B cell (primary cell): ENCODE measurements at regions not wholly inside any gene's neighbourhood (a gene's known extent, or its start where the extent isn't known, plus 50 kb on each side); places are given as distances from the start of the nearest gene placed in this dataset.

Experiments used
- ATAC-seq: fragments of 200-7000 bp; cut with Tn5 transposase; one replicate; pipeline ENCODE4 v1.10.0; 2021; ENCODE audit warnings: low read depth, mild to moderate bottlenecking, moderate number of reproducible peaks, moderate library complexity
- CTCF ChIA-PET: fragments of 350-600 bp; sonication (Branson Sonifier 250); formaldehyde crosslinking; loops from one replicate; lab custom pipeline; 2021; ENCODE audit warnings: antibody characterized with exemption, inconsistent platforms; lab: Charles Lee
- POLR2A ChIA-PET: fragments of 350-600 bp; sonication (Branson Sonifier 250); formaldehyde crosslinking; loops from one replicate; lab custom pipeline; 2021; ENCODE audit warnings: antibody characterized with exemption; lab: Charles Lee
- DNase-seq: peaks from one replicate; pipeline ENCODE4 v3.0.0; 2013
- H2AFZ ChIP-seq: 2 replicates; pipeline ENCODE4 v1.6.1; 2012; ENCODE audit warnings: mild to moderate bottlenecking, low read depth, low read length; ENCODE audit not compliant: insufficient read depth, poor library complexity, severe bottlenecking
- H3K27ac ChIP-seq, 2 donors: 1 replicate in 1 of 2; 2 replicates in 1 of 2; pipeline ENCODE4 v1.5.1; 2012 to 2013; ENCODE audit warnings: low read length in 2 of 2, mild to moderate bottlenecking in 2 of 2, moderate library complexity in 1 of 2
- H3K27me3 ChIP-seq, 4 experiments: fragments of 200-600 bp in 1 of 4; sonication (generic) in 1 of 4; replicated peaks in 1 of 4; 1 replicate in 2 of 4; 2 replicates in 2 of 4; pipeline versions ENCODE4 v1.6.1 to v1.7.0; 2013 to 2016; ENCODE audit warnings: low read length in 3 of 4, mild to moderate bottlenecking in 2 of 4, mixed read lengths in 1 of 4, moderate library complexity in 1 of 4; ENCODE audit not compliant: insufficient read depth in 4 of 4, control insufficient read depth in 3 of 4; ENCODE audit errors: control extremely low read depth in 1 of 4
- H3K36me3 ChIP-seq, 2 experiments: replicated peaks in 1 of 2; 1 replicate in 1 of 2; 2 replicates in 1 of 2; pipeline versions ENCODE4 v1.6.1 to v1.7.1; 2013; ENCODE audit warnings: low read length in 1 of 2; ENCODE audit not compliant: insufficient read depth in 2 of 2, control insufficient read depth in 1 of 2; ENCODE audit errors: control extremely low read depth in 1 of 2, extremely low read depth in 1 of 2
- H3K4me1 ChIP-seq, 2 donors: fragments of 200-600 bp in 1 of 2; sonication (generic) in 1 of 2; 1 replicate in 1 of 2; 2 replicates in 1 of 2; pipeline versions ENCODE4 v1.5.1 to v1.6.1; 2013 to 2017; ENCODE audit warnings: low read length in 2 of 2; ENCODE audit not compliant: control insufficient read depth in 2 of 2, insufficient read depth in 2 of 2
- H3K4me2 ChIP-seq: replicated peaks from 2 replicates; pipeline ENCODE3; 2012; ENCODE audit warnings: mild to moderate bottlenecking, low read depth, low read length; ENCODE audit not compliant: poor library complexity, severe bottlenecking
- H3K4me3 ChIP-seq, 5 experiments: fragments of 200-600 bp in 1 of 5; sonication (generic) in 1 of 5; 1 replicate in 3 of 5; 2 replicates in 2 of 5; pipeline versions ENCODE4 v1.5.1 to v1.7.0; 2011 to 2016; ENCODE audit warnings: low read length in 4 of 5, mild to moderate bottlenecking in 4 of 5, low read depth in 2 of 5, control low read depth in 1 of 5, moderate library complexity in 1 of 5; ENCODE audit not compliant: insufficient read depth in 1 of 5; ENCODE audit errors: control extremely low read depth in 1 of 5, extremely low read depth in 1 of 5
- H3K79me2 ChIP-seq: fragments of 200-600 bp; sonication (generic); one replicate; pipeline ENCODE4 v1.6.0; 2016; ENCODE audit warnings: low read length; ENCODE audit not compliant: control insufficient read depth, insufficient read depth
- H3K9ac ChIP-seq: fragments of 200-600 bp; sonication (generic); 2 replicates; pipeline ENCODE4 v1.6.1; 2017; ENCODE audit warnings: mild to moderate bottlenecking, low read length, moderate library complexity
- H3K9me3 ChIP-seq, 3 donors: one replicate each; pipeline versions ENCODE4 v1.6.1 to v1.7.1; 2013; ENCODE audit warnings: low read length in 2 of 3; ENCODE audit not compliant: control insufficient read depth in 2 of 3, insufficient read depth in 1 of 3; ENCODE audit errors: control extremely low read depth in 1 of 3
- H4K20me1 ChIP-seq: 2 replicates; pipeline ENCODE4 v1.6.0; 2012; ENCODE audit warnings: mild to moderate bottlenecking, low read length; ENCODE audit not compliant: insufficient read depth, control insufficient read depth, poor library complexity, severe bottlenecking
- H3K27ac Mint-ChIP-seq: one replicate; pipeline ENCODE4 v1.8.0; 2021; ENCODE audit warnings: mixed read lengths
- H3K27me3 Mint-ChIP-seq: one replicate; pipeline ENCODE4 v1.8.0; 2021; ENCODE audit warnings: mixed read lengths
- H3K4me1 Mint-ChIP-seq: one replicate; pipeline ENCODE4 v1.8.0; 2021; ENCODE audit warnings: mixed read lengths
- H3K4me3 Mint-ChIP-seq: one replicate; pipeline ENCODE4 v1.8.0; 2021; ENCODE audit warnings: mixed read lengths
- H3K9me3 Mint-ChIP-seq: one replicate; pipeline ENCODE4 v1.8.0; 2022; ENCODE audit warnings: mixed read lengths; ENCODE audit not compliant: insufficient read depth
- CTCF ChIP-seq: fragments of 200-600 bp; IDR thresholded peaks from one replicate; pipeline ENCODE4 v1.8.0; 2022; ENCODE audit warnings: antibody characterized with exemption, mild to moderate bottlenecking
- EZH2 ChIP-seq: IDR thresholded peaks from 2 replicates; pipeline ENCODE4 v1.6.1; 2012; ENCODE audit warnings: borderline replicate concordance, low read depth, mild to moderate bottlenecking, moderate library complexity, low read length; ENCODE audit not compliant: insufficient read depth, poor library complexity, severe bottlenecking
- WGBS: methylation state at CpG from one replicate; pipeline ENCODE4 v1.1.5; 2013; ENCODE audit warnings: missing lambda C conversion rate; ENCODE audit not compliant: insufficient coverage; 5-methylcytosine and 5-hydroxymethylcytosine counted together
- intact Hi-C: fragments of 100-400 bp; cut with micrococcal nuclease; formaldehyde crosslinking; loops from one replicate; pipeline ENCODE4 v1.10.0; 2022

DNA sequence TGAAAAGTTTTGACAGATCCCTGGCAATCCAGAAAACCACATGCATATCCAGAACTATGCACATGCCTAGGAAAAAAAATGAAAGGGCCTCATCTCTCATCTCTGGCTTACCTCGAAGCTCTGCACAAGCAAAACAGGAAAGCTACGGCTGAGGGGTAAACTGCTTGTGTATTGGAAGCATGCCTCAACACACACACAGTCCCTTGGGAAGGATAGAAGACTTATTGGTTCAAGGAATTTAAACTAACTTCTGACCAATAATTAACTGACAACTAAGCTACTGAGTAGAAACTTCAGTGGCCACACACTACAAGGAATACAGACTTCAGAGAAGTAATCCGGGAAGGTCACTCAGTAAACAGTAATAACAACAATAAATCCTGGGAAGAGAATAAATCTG, 59.9 kb upstream of the POMGNT2 start:
- no peak overlapping the region for H3K27ac Mint-ChIP-seq
- ATAC-seq: no peak

DNA sequence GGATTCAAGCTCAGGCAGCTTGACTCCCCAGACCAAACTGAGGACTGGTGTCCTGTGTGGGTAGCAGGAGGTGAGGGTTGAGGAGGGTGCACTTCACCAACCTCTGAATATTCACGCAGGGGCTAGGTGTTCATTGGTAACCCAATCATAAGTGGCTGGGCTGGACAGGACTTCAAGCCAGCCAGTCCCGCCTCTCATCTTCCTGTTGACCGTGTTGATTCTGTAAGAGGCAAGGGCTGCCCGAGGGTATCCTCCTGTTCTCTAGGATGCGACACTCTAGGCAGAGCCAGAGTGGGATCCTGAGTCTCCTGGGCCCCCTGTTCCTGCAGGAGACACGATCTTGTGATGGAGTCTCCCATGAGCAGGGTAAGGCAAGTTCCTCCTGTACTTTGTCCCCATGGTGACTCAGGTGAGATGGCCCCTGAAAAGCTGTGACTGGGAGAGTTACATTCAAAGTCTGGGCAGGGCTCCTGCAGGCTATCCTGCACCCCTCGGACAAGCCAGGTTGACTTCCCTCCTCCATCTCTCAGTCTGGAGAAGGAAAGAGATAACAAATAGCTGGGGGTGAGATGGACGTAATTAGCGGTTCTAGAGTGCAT, 58.1 kb upstream of the POMGNT2 start:
- ChIA-PET CTCF (no interaction called here), POLR2A (no interaction called here)
- DNase-seq: no peak
- intact Hi-C loops: no loop called here
- H3K79me2 ChIP-seq: no peaks in the 10 kb centered on the region
- Mint-ChIP-seq H3K27ac (no peak overlapping the region), H3K4me1 (peaks cover 1% of the 10 kb centered on the region), H3K9me3 (peaks cover 13% of the 10 kb centered on the region), H3K4me3 (no peak overlapping the region), H3K27me3 (peaks cover 23% of the 10 kb centered on the region)
- no peaks in the 10 kb centered on the region for H4K20me1 ChIP-seq
- H3K4me3 ChIP-seq: no peak overlapping the region
- H3K9me3 ChIP-seq: peaks cover 0 to 11% (median 3%) of the 10 kb centered on the region in 3 donors
- no peak overlapping the region for H3K9ac ChIP-seq
- no peaks in the 10 kb centered on the region for H3K36me3 ChIP-seq
- no peak overlapping the region for H3K27ac ChIP-seq
- no peaks in the 10 kb centered on the region for H3K4me1 ChIP-seq
- H3K4me2 ChIP-seq: no peak overlapping the region
- 74% methylated on average over 7 of the region's 9 CpGs for WGBS
- no peak for ATAC-seq
- TF ChIP-seq CTCF (no peak), EZH2 (no peak)
- no peaks in the 10 kb centered on the region for H3K27me3 ChIP-seq
- no peak overlapping the region for H2AFZ ChIP-seq

More for the DNA sequence above, 59.9 kb upstream of the POMGNT2 start:
- Mint-ChIP-seq H3K27me3 (peaks cover 26% of the 10 kb centered on the region), H3K4me1 (peaks cover 1% of the 10 kb centered on the region), H3K9me3 (peaks cover 13% of the 10 kb centered on the region), H3K4me3 (no peak overlapping the region)
- TF ChIP-seq EZH2 (no peak), CTCF (no peak)
- H3K4me3 ChIP-seq: no peak overlapping the region
- WGBS: no CpG with 5 or more reads among the region's 3 CpGs
- H3K9me3 ChIP-seq: peaks cover 1 to 11% (median 3%) of the 10 kb centered on the region in 3 donors
- DNase-seq: no peak
- no peak overlapping the region for H2AFZ ChIP-seq
- no peaks in the 10 kb centered on the region for H4K20me1 ChIP-seq
- H3K36me3 ChIP-seq: no peaks in the 10 kb centered on the region
- CTCF ChIA-PET: interaction anchor here (1.3 kb wide), 1 partner anchor 214 kb away, joined by 3 read pairs; no protein-coding TSS in a partner anchor
- H3K27me3 ChIP-seq: no peaks in the 10 kb centered on the region
- H3K79me2 ChIP-seq: no peaks in the 10 kb centered on the region
- no peak overlapping the region for H3K4me2 ChIP-seq
- POLR2A ChIA-PET: no interaction called here
- intact Hi-C loops: no loop called here
- no peaks in the 10 kb centered on the region for H3K4me1 ChIP-seq
- no peak overlapping the region for H3K27ac ChIP-seq
- no peak overlapping the region for H3K9ac ChIP-seq
